Natural killer cell (primary cell): ENCODE measurements at regions not wholly inside any gene's neighbourhood (a gene's known extent, or its start where the extent isn't known, plus 50 kb on each side); places are given as distances from the start of the nearest gene placed in this dataset.

Experiments used
- ATAC-seq, 3 donors: fragments of 150-1000 bp in 2 of 3; fragments of 200-7000 bp in 1 of 3; cut with Tn5 transposase; 1 replicate in 1 of 3; 2 replicates in 2 of 3; pipeline ENCODE4 v1.10.0; 2021; ENCODE audit warnings: mild to moderate bottlenecking in 2 of 3, moderate library complexity in 2 of 3
- DNase-seq, 2 donors: peaks; one replicate each; pipeline versions ENCODE4 v3.0.0 to v3.0.0-alpha.2; 2013 to 2021; ENCODE audit warnings: mixed read lengths in 1 of 2
- H3K27ac ChIP-seq: one replicate; pipeline ENCODE4 v1.5.1; 2013; ENCODE audit warnings: mild to moderate bottlenecking, low read length
- H3K27me3 ChIP-seq: one replicate; pipeline ENCODE4 v1.6.1; 2013; ENCODE audit warnings: low read length; ENCODE audit not compliant: control insufficient read depth, insufficient read depth
- H3K36me3 ChIP-seq: one replicate; pipeline ENCODE4 v1.6.1; 2013; ENCODE audit warnings: low read length; ENCODE audit not compliant: control insufficient read depth, insufficient read depth
- H3K4me1 ChIP-seq: one replicate; pipeline ENCODE4 v1.6.1; 2013; ENCODE audit warnings: low read length; ENCODE audit not compliant: control insufficient read depth, insufficient read depth
- H3K4me3 ChIP-seq: one replicate; pipeline ENCODE4 v1.5.1; 2013; ENCODE audit warnings: low read length
- H3K9me3 ChIP-seq: one replicate; pipeline ENCODE4 v1.6.1; 2013; ENCODE audit warnings: low read length; ENCODE audit not compliant: control insufficient read depth, insufficient read depth
- H3K27ac Mint-ChIP-seq, 2 donors: one replicate each; pipeline ENCODE4 v1.8.0; 2022; ENCODE audit warnings: mild to moderate bottlenecking in 2 of 2, mixed read lengths in 2 of 2, moderate library complexity in 1 of 2
- H3K27me3 Mint-ChIP-seq, 2 donors: one replicate each; pipeline ENCODE4 v1.8.0; 2022; ENCODE audit warnings: low read depth in 2 of 2, mixed read lengths in 2 of 2
- H3K36me3 Mint-ChIP-seq: one replicate; pipeline ENCODE4 v1.8.0; 2022; ENCODE audit warnings: mixed read lengths
- H3K4me1 Mint-ChIP-seq, 2 donors: one replicate each; pipeline ENCODE4 v1.8.0; 2022; ENCODE audit warnings: mixed read lengths in 2 of 2
- H3K4me3 Mint-ChIP-seq: one replicate; pipeline ENCODE4 v1.8.0; 2022; ENCODE audit warnings: mild to moderate bottlenecking, moderate library complexity, mixed read lengths
- H3K9me3 Mint-ChIP-seq, 2 donors: one replicate each; pipeline ENCODE4 v1.8.0; 2022; ENCODE audit warnings: mixed read lengths in 2 of 2
- CTCF ChIP-seq: fragments of 200-600 bp; IDR thresholded peaks from one replicate; pipeline ENCODE4 v1.8.0; 2022; ENCODE audit warnings: antibody characterized with exemption
- WGBS: methylation state at CpG from one replicate; pipeline ENCODE4 v1.1.7; 2013; ENCODE audit warnings: missing lambda C conversion rate; ENCODE audit not compliant: insufficient coverage; 5-methylcytosine and 5-hydroxymethylcytosine counted together
- intact Hi-C: fragments of 100-400 bp; cut with micrococcal nuclease; formaldehyde crosslinking; loops from one replicate; pipeline ENCODE4 v1.14.2; 2022

- H3K36me3 ChIP-seq, result no peaks in the 10 kb centered on the region
- ATAC-seq, result no peak
- WGBS, result 84% methylated on average over 5 of the region's 5 CpGs
- H3K27me3 ChIP-seq, result no peaks in the 10 kb centered on the region
- Mint-ChIP-seq H3K27ac (no peak overlapping the region), H3K9me3 (peaks cover 8 to 20% of the 10 kb centered on the region in 2 donors), H3K36me3 (peaks cover 1% of the 10 kb centered on the region), H3K4me3 (no peak overlapping the region), H3K4me1 (no peaks in the 10 kb centered on the region), H3K27me3 (no peaks in the 10 kb centered on the region)
- peaks cover 3% of the 10 kb centered on the region for H3K9me3 ChIP-seq
- no peak overlapping the region for H3K4me3 ChIP-seq
- no peak for TF ChIP-seq CTCF
- H3K4me1 ChIP-seq, result no peaks in the 10 kb centered on the region
- DNase-seq, result no peak
- no peak overlapping the region for H3K27ac ChIP-seq
- intact Hi-C loops, result no loop called here
Measured at GRCh38 chr2:6236317-6236716, 544.1 kb downstream of the SOX11 start.

GRCh38 chr2:6237039-6237660 is 545.0 kb downstream of the SOX11 start:
- Histone ChIP-seq H3K27me3 (no peaks in the 10 kb centered on the region), H3K36me3 (no peaks in the 10 kb centered on the region), H3K4me1 (no peaks in the 10 kb centered on the region), H3K4me3 (no peak overlapping the region), H3K9me3 (peaks cover 3% of the 10 kb centered on the region), H3K27ac (no peak overlapping the region)
- H3K9me3 Mint-ChIP-seq, result peaks cover 8 to 22% of the 10 kb centered on the region in 2 donors
- no peak for ATAC-seq
- peaks cover 7% of the 10 kb centered on the region for H3K36me3 Mint-ChIP-seq
- intact Hi-C loops, result no loop called here
- WGBS, result 87% methylated on average over 8 of the region's 8 CpGs
- no peak for TF ChIP-seq CTCF
- H3K27me3 Mint-ChIP-seq, result no peaks in the 10 kb centered on the region
- DNase-seq, result no peak
- no peak overlapping the region for H3K4me3 Mint-ChIP-seq
- H3K27ac Mint-ChIP-seq, result no peak overlapping the region
- H3K4me1 Mint-ChIP-seq, result no peaks in the 10 kb centered on the region

- Histone ChIP-seq H3K4me3 (no peak overlapping the region), H3K9me3 (no peaks in the 10 kb centered on the region), H3K4me1 (no peaks in the 10 kb centered on the region), H3K36me3 (no peaks in the 10 kb centered on the region), H3K27me3 (no peaks in the 10 kb centered on the region), H3K27ac (no peak overlapping the region)
- Mint-ChIP-seq H3K27me3 (no peaks in the 10 kb centered on the region), H3K27ac (no peak overlapping the region), H3K4me3 (no peak overlapping the region), H3K4me1 (no peaks in the 10 kb centered on the region), H3K9me3 (peaks cover 4 to 5% of the 10 kb centered on the region in 2 donors), H3K36me3 (no peaks in the 10 kb centered on the region)
- TF ChIP-seq CTCF, result no peak
- WGBS, result 89% methylated on average over 5 of the region's 5 CpGs
- no peak for ATAC-seq
- intact Hi-C loops, result no loop called here
- DNase-seq, result no peak
Measured at GRCh38 chr2:6249557-6249956, 557.4 kb downstream of the SOX11 start.

GRCh38 chr2:6254441-6254840 is 562.3 kb downstream of the SOX11 start:
- no peak overlapping the region for H3K4me3 ChIP-seq
- H3K36me3 Mint-ChIP-seq, result no peaks in the 10 kb centered on the region
- no peak overlapping the region for H3K4me3 Mint-ChIP-seq
- DNase-seq (no peak), ATAC-seq (no peak)
- H3K27ac ChIP-seq, result no peak overlapping the region
- no peaks in the 10 kb centered on the region for H3K27me3 ChIP-seq
- no peaks in the 10 kb centered on the region for H3K36me3 ChIP-seq
- no peak overlapping the region for H3K27ac Mint-ChIP-seq
- no peak for TF ChIP-seq CTCF
- no peaks in the 10 kb centered on the region for H3K4me1 ChIP-seq
- H3K9me3 Mint-ChIP-seq, result peaks cover 9 to 12% of the 10 kb centered on the region in 2 donors
- H3K27me3 Mint-ChIP-seq, result no peaks in the 10 kb centered on the region
- no peaks in the 10 kb centered on the region for H3K9me3 ChIP-seq
- 43% methylated on average over 2 of the region's 2 CpGs for WGBS
- intact Hi-C loops, result no loop called here
- H3K4me1 Mint-ChIP-seq, result no peaks in the 10 kb centered on the region
